HG03342 (cell line): ENCODE measurements at regions not wholly inside any gene's neighbourhood (a gene's known extent, or its start where the extent isn't known, plus 50 kb on each side); places are given as distances from the start of the nearest gene placed in this dataset.
"Not testable (repeated sequence)": the region's sequence is repeated elsewhere in the genome, so short reads cannot be mapped to it uniquely, and the experiment has no call there.

ENCODE experiments used
- ATAC-seq: cut with Tn5 transposase; IDR thresholded peaks from one replicate; pipeline ENCODE4 v1.9.1; 2021; ENCODE audit warnings: mild to moderate bottlenecking, moderate library complexity; ENCODE audit not compliant: unreplicated experiment

DNA sequence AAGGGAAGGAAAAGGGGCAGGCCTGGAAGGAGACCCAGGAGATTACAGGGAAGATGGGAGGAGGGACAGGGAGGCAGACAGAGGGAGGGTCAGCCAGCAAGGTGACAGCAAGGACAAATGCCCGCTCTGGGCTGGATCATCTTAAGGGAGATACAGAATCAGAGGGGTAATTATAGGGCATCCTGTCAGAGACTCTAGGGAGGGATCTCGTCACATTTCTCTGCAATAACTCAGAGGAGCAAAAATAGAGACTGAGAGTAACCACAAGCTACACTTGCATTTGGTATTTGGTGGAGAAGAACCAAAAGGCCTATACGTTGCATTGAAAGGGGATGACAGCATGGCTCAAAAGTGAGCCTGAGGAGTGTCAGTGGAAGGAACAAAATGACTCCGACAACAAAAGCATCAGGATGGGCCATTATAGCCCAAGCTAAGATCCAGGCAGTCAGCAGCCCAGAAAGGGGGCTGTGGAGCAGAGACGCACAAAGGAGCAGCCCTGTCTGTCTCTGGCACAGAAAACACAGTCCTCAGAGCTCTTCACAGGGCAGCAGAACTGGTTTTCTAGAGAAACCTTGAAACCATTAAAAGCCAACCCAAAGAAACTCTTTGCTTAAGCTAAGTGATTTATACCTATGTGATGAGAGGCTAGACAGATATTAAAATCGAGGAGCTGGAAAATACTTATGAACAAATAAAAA is 430.2 kb upstream of the VSTM2A start:
- ATAC-seq = no peak

DNA sequence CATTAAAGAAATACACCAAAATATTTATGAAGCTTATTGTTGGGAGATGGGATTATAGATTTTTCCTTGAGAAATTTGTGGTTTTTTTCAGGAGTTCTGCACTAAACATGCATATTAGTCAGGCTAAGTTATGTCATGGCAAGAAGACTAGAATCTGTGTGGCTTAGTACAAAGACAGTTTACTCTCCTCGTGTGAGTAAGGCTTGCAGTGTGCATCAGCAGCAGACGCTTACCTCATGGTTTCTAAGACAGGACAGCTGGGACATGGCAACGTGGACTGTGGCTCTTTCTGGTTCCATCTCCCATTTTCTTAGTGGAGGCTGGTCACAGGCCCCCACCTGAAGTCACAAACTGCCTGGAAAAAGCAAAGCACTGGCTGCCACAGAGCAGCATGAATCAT is 429.6 kb upstream of the VSTM2A start:
- ATAC-seq = no peak

DNA sequence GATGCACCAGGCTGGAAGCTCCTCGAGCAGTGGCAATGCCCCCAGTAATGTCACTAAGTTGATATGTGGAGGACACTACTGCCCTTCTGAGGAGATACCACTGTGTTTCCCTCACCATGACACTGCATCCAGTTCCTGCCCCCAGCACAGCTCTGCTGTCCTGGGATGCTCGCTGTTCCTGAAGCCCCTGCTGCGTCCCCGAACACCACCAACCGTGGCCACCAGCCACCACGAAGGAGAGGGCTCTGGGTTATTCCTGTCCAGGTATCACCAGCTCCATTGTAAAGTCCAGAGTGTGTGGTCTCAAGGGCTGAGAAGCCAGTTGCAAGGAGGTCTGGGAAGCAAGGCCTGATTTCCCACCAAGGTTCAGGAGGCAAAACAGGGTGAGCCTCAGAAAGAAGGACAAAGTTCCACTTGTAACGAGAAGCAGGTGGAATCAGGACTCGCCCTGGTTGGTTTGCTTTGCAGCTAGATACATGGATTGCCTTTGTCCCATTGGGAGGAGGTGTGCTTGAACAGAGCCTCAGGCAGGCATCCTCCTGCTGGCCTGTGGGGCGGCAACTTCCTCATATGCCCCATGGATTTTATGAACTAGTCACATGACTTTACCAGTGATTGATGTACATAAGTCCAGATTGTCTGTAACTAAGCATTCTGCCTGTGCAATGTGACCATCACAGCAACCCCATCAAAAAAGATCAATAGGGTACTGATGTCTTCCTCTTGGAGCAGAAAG is 427.0 kb upstream of the VSTM2A start:
- no peak for ATAC-seq

DNA sequence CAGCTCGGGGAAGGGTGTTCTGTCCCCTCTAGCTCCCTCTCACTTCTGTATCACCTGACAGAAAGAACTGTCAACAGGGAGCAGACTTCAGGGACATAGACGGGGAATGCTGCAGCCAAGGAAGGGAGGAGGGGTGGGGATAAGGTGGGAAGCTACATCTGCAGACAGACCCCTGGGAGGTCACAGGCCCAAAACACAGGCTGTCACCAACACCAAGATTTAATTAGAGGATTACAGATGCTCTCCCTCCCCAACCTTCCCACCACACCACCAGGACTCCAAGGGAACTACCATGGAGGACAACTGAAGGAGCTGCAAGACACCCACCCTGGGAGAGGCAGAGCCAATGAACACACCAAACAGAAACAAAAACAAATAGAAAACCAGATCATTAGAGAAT is 425.2 kb upstream of the VSTM2A start:
- ATAC-seq = no peak

DNA sequence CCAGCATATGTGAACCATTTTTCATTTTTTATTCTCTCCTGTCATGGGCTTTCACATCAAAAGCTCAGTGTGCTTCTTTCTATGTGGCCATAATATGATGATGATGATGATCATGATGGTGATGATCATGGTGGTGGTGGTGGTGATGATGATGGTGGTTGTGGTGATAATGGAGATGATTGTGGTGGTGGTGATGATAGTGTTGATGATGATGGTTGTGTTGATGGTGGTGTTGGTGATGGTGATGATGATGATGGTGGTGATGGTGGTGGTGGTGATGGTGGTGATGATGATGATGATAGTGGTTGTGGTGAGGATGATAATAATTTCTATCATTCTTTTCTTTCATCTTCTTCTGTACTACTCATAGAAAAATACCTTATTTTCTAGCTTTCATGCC is 413.1 kb upstream of the VSTM2A start:
- ATAC-seq = no peak

DNA sequence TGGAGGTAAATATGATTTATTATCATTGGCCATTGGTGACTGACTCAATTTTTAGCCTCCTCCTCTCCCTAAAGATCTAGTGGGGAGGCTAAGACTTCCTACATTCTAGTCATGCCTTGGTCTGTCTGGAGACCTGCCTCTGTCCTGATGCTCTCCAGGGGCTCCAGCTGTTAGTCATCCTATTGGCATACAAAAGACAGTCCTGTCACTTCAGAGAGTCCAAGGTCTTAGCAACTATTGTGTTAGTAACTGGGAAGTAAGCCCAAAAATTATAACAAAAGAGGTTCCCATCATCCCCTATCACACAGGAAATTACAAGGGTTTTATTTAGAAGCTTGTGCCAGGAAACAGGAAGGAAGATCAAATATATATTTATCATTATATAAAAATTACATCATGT is 400.6 kb upstream of the VSTM2A start:
- ATAC-seq = no peak

DNA sequence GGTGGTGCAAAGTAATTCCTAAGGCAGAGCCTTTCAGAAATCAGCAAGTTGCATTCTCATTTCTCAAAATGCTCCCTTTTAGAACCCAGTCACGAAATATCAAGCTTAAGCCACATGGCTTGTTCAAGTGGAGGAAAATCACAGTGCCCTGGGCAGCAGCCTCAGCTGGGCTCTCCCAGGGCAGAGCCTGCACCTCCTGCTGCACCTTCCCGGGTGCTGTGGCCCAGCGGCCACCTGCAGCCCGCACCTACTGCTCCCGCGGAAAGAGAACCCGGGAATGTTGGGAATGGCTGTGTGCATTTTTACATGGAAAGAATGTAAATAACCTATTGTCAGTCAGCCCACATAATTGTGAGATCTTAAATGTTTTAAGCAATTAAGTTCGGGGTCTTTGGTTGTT is 396.5 kb upstream of the VSTM2A start:
- no peak for ATAC-seq

DNA sequence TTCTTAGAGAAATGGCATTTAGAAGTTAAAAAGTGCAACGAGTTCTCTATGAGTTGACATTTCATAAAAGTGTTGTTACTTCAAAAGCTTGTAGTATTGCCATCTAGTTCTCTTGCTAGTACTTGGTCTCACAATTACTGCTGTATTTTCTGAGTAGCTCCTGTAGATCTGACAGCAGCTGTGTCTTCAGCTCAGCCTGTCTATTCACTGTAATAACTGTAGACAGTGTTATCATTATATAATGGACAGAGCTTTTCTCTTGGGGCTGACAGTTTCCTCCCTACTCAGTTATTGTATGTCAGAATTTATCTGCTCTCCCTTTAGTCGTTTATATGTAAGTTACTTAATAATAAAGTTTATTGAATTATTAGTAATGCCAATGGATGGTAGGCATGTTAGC is 388.7 kb upstream of the VSTM2A start:
- ATAC-seq = no peak

DNA sequence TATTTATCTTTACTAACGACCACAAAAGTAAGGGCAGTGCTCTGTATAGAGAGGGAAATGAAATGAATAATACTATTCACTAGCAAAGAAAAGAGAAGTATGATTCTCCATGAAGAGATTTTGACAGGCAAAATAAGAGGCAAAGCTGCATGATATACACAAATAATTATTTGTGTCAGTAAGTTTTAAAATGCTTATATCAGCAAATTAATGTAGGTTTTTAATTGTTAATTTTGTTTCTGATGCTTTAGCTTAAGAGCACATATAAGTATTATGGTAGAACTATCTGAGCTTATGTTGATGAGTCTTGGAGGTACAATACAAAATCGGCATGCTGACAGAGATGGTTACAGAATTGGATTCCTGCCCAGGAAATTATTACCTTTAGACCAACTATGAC is 383.1 kb upstream of the VSTM2A start:
- ATAC-seq = no peak

DNA sequence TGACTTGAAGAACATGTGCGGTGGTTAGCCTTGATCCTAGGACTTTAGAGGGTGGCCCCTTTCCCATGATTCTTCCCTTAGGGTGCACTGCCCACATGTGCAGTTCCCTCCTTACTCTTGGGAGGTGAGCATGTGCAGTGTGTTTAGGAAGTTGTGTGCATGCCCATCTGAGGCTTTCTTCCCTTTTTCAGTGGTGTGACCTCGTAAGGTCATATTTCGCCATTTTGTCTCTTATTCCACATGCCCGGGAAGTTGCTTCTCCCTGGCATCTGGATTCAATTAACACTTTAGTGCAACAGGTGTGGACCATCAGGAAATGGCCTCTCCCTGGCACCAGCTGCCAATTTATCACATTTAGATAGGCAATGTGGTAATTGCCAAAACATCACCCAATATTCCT is 380.6 kb upstream of the VSTM2A start:
- ATAC-seq = no peak

DNA sequence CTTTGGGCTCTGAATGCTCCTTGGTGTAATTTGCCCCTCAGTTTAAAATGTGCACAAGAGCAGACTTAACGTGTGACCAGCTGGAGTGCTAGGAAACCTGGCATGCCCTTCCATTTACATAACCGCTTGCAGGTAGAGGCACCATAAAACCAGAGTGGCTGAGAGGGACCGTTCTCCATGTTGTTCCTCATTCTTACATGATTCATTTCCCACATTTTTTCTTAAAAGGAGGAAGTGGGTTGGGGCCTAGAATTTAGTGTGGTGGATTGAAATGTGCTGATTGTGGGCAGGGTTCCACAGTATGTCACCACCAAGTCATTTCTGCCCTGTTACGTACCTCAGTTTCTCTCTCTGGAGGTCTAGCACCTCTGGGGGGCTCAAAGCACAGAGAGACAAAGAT is 375.8 kb upstream of the VSTM2A start:
- ATAC-seq = no peak

DNA sequence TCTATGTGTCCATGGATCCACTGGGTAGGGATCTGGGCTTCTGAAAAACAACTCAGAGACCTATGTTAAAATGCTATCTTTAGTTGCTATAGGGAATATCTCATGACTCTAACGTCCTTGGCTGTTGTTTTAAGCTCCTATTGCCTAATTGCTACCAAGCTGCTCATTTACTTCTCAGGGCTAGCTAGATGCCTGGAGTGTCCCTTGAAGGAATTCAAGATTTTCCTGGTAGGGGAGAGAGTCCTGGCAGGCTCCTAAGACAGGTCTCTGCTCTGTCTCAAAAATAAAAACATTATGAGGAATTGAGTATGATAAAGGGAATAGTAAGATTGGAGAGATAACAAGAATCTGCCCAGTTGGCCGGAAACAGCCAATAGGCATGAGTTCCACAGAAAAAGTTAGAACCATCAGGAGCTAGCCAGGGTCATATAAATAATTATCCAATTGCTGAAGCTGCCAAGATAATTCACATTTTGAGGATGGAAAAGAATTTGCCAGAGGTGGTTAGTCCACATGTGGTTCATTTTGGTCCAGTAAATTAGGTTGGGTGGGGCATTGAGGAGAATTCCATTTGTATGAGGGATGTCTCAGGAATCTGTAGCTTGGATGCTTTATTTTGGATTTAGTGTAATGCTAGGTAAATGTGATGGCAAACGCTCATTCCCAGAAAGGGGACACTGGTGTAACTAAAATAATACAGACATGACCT is 362.7 kb upstream of the VSTM2A start:
- no peak for ATAC-seq

DNA sequence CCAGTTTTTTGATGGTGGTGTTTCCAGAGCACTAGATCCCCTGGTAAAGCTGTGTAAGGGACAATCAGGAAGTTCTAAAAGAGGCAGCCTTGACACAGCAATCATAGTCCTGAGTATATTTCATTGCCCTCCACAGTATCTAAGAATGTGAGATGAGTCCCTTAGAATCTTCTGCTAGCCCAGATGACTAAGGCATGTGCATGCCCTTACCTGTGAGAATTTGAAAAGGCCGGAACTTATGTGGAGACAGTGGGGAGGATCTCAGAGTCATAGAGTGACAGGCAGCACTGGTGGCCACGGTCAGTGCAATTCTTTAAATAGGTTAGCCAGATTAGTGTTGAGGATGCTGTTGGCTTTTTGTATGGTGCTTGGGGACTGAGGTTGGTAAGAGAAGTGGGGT is 361.4 kb upstream of the VSTM2A start:
- no peak for ATAC-seq

DNA sequence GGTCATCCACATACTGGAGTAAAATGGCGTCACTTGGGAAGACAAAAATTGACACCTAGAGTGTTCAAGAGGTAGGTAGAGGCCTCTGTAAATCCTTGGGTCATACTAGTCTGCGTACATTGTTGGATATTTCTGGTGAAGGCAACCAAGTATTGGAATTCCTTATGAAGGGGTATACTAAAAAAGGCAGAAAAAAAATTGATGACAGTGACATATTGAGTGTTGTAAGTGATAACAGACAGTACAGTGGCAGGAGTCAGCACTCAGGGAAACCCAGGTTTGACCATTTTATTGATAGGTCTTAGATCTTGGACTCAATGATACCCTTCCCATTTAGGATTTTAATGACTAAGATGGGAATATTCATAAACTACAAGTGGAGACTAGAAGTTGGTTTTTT is 359.1 kb upstream of the VSTM2A start:
- ATAC-seq = no peak

DNA sequence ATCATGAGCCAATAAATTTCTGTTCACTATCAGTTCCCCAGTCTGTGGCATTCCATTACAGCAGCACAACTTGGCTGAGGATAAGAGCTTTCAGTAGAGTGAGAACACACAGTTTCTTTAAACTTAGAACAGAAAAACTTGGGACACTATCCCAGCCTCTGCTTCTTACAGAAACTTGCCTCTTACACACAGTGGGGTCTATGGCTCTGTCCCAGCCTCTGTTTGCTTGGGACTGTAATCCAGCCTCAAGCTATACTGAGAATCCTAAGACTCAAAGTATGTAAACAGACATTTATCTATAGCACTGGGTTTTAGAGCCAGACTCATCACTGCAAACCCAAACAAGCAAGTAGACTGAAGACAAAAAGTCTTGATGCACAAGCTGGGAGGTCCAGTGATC is 355.8 kb upstream of the VSTM2A start:
- no peak for ATAC-seq

DNA sequence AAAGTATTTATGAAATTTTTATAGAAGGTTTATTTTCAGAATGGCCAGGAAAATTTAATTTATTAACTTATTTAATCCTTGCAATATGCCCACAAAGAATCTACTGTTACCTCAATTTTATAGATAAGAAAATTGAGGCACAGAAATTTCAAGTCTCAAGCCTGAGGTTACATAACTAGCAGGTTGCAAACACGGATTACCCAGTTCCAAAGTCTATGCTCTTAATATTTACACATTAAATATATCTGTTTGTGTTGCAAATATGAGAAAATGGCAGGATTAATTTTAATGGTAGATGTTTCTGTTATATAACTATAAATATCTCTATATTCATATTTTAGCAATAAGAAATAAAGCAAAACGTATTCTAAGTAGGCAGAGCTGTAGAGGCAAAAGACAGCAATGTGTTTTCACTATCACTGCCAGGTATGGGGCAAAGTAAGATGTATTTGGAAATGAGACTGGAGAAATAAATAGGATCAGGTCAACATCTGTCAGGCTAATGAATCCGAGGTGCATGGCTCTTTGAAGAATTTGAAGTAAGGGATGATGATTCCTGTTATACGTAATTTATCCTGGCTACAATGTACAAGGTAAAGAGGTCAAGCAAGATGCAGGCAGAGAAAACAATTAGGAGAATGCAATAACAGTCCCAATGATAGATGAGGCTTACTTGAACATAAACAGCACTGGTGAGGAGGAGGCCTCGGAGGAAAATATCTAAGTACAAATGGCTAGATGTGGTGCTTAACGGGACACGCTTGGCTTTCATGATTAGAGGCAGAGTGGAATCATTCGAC is 354.1 kb upstream of the VSTM2A start:
- ATAC-seq = no peak

DNA sequence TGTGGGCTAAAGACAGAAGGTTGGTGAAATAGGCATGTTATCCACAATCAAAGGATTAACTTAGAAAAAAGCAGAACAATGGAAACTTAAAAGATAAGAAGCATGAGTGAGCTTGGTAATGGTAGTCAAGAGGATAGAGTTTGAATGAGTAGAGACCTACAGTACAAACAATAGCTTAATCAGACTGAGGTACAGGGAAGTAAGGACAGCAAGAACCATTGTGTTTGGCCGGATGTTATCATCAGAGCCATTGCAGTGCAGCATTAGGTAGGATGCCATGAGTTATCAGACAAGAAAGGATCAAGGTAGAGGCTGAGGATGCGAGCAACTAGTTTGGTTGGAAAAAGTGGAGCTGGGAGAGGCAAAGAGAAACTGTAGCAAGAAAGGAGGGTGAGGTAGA is 353.3 kb upstream of the VSTM2A start:
- ATAC-seq = no peak

DNA sequence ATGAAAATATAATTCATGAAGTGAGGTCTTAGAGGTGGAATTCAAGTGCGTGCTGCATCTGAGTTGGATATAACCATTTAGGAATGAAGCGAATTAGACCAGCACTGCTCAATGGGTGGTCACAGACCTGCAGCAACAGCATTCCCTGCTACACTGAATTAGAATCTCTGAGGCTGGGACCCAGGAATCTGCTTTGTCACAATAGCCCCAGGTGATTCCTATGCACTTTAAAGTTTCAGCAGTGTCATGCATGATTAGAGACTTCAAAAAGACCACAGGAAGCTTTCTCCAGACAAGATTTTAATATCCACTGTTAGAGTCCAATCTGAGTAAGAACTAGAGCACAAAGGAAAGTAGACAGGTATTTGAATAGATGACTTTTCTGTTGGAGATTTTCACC is 352.8 kb upstream of the VSTM2A start:
- ATAC-seq = no peak

DNA sequence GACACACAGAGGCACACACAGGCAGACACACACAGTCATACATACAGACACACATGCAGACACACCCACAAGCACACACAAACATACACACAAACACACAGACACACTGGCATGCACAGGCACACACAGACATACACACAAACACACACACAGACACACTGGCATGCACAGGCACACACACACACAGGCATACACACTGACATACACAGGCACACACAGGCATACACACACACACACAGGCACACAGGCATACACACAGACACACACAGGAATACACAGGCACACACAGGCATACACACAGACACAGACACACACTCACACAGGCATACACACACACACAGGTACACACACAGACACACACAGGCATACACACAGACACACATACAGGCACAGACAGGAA is 340.7 kb upstream of the VSTM2A start:
- ATAC-seq = no peak

DNA sequence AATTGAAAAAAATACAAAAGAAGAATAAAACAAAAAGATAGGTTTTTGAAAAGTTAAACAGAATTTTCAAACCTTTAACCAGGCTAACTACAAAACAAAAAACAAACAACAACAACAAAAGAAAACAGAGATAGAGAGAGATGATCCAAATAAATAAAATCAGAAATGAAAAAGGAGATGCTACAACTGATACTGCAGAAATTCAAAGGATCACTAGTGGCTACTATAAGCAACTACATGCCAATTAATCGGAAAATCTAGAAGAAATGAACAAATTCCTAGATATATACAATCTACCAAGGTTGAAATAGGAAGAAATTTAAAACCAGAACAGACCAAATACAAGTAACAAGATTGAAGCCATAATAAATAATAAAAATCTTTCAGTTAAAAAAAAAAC is 326.8 kb upstream of the VSTM2A start:
- no peak for ATAC-seq

DNA sequence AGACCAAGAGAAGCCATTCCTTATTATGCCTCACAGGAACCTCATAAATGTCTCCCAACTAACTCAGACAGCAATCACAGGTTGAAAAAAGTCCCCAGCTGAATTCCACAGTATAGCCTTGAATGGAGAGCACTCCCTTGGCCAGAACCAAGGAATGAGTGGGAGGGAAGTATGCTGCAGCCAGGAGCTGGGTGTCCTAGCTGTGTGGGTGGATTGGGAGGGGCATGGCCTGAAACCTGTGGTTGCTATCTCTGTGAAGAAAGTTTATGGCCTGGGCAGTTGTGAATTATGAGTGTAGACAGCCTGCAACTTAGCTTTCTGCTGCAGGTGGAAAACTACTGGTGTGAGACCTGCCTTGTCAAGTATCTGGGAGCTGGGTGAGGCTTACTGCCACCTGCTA is 316.1 kb upstream of the VSTM2A start:
- not testable (repeated sequence) for ATAC-seq
